ENCODE measurements at regions not wholly inside any gene's neighbourhood (a gene's known extent, or its start where the extent isn't known, plus 50 kb on each side); places are given as distances from the start of the nearest gene placed in this dataset.

DNA sequence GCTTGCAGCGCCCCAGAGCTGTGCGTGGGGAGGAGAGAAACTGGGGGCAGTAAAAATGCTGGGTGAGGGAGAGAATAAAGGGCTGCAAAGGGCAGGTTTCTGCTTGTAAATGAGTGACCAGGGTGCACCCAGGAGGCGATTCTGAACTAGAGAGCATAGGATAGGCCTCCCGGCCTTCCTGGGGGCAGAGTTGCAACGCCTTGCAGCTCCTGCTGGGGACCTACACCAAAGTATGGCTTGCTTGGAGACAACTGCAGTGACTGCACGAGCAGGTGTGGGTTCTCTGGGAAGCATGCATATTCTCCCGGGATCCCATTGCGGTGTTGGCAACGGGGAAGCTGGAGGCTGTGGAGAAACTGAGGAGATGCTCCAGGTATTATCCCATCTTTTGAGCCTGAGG, 111.6 kb upstream of the SPACA1 start:
- DNase-seq (ENCODE audit: low read depth in 2 of 2): no peak

DNA sequence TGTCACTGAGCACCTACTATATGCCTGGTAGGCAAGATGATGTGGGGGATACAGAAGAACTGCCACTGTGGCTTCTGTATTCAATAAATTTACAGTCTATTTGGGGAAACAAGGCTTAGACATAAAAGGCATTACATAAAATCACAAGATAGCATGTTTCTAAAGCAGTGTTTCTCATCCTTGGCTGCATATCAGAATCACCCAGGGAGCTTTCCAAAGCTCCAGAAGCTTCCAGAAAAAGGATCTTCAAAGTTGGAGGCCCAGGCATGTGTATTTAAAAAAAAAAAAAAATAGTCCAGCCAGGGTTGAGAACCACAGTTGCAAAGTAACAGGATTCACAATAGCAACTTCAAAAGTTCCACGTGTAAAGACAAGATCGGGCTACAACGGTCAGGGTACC, 112.4 kb upstream of the SPACA1 start:
- DNase-seq (ENCODE audit: low read depth in 2 of 2): no peak

DNA sequence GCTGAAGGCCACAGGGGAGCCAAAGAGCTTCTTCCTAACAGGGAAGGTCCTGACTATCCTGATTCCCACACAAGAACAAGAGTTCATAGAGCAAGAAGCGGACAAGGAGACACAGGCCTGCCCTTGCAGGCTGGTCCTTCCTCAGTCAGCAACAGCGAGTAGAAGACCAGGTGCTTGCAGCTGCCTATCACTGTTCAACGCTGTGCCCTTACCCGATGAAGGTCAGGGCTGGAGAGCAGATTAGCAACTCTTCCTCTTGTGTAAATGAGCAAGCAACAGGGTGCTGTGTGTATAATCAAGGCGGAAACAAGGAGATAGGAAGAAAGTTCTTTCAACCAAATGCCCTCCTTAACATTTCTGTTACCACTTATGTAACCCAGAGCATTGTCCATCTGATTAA, 115.3 kb upstream of the SPACA1 start:
- no peak for DNase-seq (ENCODE audit: low read depth in 2 of 2)

DNA sequence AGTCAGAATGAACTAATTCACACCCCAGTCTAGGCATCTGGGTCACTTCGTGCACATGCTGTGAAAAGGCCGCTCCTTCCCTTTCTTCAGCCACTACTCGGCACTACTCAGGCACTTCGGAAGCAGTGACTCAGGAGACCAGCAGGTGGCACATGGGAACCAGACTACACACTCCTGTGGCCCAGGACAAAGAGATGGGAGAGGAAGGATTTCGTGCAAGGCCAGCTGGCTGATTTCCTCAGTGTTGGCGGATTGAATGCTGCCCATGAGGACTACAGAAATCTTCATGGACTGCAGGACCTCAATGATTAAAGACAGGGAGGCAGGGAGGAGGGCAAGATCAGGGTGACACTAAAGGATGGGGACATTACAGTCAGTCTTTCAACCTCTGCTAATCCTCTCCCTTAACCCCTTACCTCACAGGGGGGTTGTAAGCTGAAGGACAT, 117.8 kb upstream of the SPACA1 start:
- DNase-seq (ENCODE audit: low read depth in 2 of 2): peak; percentile 35 to 45

DNA sequence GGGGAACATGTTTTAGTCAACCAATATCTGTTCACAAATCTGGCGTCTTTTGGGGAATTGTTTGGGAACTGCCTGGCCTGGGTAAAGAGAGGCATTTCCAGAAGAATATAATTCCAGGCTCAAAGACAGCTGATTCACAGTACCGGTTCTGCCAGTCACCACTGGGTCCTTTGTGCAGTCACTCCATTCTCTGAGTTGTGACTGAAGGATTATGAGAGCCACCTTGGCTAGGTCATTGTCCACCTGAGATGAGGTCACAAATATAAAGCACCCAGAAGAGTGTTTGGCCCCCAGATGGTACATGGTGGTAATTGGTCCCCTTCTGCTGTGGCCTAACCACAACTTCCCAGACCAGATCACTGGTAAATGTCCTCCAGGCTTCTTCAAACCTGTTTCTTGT, 121.0 kb upstream of the SPACA1 start:
- no peak for DNase-seq (ENCODE audit: low read depth in 2 of 2)

DNA sequence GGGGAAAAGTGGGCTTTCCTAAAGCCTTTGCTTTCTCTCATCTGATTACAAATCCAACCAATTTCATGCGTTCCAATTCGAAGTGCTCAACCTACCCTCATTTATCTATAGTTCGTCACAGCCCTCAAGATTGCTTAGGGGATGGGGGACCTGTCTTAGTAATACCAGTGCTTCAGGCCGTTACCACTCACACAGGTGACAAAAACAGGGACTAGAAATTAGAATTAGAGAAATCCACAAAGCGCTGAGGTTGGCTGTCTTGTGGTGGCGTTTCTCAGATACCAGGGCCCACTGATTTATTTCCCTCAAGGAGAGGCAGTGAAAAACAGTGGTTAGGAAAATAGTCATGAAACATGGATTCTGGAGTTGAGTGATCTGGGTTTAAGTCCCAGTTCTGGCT, 121.6 kb upstream of the SPACA1 start:
- DNase-seq (ENCODE audit: low read depth in 2 of 2): no peak

DNA sequence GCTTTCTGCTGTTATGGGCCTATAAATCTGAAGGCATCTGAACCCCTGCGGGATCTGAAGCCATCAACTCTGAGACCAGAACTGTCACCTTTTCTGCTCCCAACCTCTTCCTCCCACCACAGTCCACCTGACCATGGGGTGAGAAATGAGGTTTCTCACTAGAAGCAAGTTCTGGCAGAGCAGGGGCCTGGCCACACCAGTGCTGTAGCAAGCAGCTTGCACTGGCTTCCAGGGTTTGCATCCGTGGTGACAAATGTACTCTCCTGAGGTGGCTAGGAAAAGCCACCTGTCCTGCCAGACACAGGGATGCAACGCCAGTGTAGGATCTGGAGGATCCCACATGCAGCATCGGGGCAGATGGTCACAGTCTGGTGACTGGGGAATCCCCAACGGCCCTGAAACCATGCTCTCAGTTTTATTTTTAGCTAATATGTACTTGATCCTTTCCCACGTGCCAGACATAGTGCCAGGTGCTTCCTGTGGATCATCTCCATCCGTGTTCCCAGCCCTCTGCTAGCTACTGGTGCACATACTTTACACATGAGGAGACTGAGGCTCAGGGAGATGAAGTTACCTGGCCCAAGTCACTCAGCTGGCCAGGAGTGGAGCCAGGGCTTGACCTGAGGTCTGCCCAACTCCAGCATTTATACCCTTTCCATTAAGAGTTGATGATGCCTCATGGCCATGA, 122.1 kb upstream of the SPACA1 start:
- DNase-seq (ENCODE audit: low read depth in 2 of 2): no peak

DNA sequence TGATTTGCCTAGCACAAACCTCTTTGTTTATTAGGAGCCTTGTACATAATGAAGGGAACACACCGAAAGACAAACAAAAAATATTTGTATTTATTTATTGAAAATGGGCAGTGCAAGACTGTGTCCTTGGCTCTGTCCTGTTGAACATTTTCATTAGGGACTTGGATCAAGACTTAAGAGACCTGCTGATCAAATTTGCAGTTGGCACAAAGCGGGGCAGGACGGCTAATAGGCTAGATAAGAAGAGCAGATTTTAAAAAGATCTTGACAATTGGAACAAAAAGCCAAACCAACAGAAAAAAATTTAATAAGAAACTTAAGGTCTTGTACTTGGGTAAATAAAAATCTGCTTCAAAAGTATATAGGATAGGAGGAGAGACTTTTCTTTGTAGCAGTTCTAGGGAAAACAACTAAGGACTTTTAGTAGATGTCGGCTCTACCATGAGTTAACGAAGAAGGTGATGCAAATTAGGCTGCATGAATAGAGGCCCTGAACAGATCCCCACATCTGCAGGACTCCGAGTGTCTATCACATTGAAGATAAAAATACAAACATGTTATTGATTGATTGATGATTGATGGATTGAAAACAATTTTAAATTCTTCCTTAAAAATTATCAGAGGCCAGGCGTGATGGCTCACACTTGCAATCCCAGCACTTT, 124.1 kb upstream of the SPACA1 start:
- no peak for DNase-seq (ENCODE audit: low read depth in 2 of 2)

DNA sequence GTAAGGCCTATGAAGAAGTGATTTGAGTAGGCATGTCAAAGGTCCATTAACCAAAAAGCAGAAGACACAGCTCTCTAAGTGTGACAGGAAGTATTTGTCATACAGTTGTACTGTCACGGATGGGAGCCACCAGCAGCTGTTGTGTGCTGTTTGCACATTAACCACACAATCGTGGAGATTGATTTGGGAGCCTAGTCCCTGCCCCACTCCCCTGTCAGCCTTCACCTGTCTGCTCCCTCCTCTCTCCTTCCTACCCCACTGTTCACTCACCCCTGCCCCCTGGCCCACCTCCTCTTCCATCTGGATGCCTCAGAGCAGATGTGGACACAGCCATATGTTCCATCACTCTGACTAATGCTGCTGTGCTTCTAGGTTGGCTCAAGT, 124.7 kb upstream of the SPACA1 start:
- no peak for DNase-seq (ENCODE audit: low read depth in 2 of 2)

DNA sequence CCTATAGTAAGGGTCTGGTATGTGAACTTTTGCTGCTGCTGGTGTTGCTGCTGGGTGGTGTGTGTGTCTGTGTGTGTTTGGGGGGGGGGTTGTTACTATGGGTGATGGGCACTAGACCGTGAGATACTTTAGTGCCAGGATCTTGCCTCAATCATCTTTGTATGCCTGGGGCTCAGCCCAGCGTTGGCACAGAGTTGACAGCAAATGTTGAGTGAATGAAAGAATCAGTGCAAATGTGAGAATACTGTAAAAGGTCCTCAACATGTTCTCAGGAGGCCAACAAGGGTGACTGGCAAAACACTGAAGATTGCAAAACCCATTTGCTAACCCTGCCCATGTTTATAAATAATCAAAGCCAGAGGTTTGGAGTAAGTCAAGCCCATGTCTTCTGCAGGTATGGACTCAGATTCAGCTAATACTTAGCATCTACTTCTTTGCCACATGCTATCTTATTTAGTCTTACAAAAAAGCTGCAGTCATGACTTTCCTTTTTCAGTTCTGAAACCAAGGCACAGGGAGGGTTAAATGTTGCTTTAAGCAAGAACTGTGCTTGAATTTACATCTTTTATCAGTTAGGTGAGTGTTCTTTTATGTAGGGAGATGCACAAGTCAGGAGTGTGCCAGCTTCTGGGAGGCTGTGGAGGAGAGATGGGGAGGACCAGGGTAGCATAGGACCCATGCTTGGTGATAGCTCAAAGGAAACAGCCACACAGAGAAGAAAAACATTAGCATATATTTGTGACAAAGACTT, 125.3 kb upstream of the SPACA1 start:
- no peak for DNase-seq (ENCODE audit: low read depth in 2 of 2)

DNA sequence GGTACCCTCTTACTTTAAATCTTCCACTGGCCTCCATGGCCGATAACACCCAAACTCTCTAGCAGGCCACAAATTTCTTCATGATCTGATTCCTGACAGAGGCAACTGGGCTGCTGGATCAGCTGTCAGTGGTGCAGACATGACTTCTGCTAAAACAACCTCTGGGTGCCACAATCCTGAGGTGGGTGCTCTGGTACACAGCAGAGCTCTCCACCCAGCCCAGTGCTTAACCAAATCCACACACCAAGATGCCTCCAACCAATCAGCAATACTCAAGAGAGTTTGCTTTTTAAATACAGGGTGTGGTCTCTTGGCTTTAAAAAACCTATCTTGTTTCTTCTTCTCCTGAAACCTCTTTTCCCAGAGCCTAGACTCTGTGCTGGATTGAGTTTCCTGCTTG, 126.6 kb upstream of the SPACA1 start:
- no peak for DNase-seq (ENCODE audit: low read depth in 2 of 2)

DNA sequence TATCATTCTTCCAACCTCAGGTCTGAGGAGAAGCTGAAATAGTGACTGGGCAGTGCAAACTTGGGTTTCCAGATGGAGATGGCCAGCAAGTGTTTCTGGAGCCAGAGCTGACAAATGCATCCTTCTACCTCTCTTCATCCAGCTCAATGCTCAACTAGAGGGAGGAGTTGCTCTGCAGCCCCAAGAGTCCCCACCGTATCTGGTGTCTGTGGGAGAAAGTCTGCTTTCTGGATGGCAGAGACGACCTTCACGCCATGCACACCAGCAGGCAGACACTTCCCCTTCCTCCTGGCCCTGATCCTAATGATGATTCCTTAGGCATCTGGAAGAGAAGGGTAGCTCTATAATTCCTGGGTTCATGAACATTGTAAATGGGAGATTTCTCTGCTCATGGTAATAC, 127.4 kb upstream of the SPACA1 start:
- no peak for DNase-seq (ENCODE audit: low read depth in 2 of 2)

DNA sequence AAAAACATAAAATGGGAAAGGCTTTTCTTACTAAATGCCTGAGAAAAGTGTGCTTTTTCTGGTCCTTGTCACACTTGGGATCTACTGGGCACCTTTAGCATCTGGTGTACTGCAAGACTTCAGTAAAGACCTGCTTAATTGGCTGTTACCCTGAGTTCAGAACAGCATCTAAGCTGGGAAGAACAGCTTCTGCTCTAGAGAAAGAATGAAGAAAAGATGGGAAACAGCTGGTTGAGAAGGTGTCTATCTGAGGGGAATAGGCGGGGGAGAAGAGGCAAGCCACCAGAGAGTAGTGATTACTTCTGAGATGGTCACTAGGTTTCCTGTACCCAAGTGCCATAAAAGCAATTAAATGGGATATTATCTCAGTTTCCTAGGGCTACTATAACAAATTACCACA, 128.2 kb upstream of the SPACA1 start:
- DNase-seq (ENCODE audit: low read depth in 2 of 2): no peak

DNA sequence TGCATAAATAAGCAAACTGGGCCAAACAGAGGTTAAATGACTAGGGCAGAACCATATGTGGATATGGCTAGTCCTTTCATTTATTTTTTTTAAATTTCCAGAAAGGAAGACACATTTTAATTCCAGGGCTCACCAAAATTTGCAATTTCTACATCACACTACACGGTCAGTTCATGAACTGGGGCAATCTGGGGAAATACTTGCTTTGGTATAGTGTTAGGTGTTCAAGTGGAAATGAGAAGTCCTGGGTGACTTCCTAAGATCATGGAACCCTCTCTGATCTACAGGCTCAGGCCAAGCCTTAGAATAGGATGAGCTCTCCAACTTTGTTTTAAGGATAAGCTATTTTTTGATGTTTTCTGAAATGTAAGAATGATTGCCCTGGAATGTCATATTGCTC, 128.6 kb upstream of the SPACA1 start:
- no peak for DNase-seq (ENCODE audit: low read depth in 2 of 2)

DNA sequence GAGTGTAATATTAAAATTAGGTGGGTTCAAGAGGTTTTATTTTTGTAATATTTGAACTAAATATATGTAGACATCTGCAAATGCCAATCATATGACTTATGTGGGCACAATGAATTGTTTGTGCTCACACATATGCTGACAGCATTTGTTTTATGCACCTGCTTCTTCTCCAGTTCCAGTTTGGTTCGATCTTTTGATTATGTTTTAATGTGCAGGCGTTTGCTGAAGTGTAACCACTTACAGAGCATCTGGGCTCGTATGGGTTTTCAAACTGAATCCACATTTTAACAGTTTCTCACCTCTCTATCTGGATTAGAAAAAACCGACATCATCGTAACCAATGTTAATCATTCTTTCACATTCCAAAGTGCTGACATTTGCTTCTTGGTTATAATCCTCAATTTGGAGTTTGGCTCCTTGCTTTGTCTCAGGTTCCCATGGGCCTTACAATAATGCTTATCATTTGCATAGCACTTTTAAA, 129.1 kb upstream of the SPACA1 start:
- DNase-seq (ENCODE audit: low read depth in 2 of 2): no peak

DNA sequence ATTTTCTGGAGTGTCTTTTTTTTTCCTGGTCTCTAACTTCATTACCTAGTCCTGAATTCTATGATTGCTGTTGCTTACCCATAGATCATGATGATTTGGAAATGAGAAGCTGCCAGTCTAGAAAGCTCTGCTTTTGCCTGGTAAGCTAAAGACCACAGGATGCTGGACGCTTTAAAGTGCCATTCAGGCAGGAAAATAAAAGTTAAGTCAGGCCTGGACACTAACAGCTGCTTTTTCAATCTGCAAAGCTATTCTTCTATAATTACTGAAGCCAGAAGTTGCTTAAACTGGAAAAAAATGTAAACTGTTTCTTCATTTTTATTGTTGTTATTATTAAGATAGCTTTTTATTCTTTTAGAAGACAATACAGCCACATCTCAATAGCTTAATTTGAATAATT, 129.8 kb upstream of the SPACA1 start:
- DNase-seq (ENCODE audit: low read depth in 2 of 2): no peak

DNA sequence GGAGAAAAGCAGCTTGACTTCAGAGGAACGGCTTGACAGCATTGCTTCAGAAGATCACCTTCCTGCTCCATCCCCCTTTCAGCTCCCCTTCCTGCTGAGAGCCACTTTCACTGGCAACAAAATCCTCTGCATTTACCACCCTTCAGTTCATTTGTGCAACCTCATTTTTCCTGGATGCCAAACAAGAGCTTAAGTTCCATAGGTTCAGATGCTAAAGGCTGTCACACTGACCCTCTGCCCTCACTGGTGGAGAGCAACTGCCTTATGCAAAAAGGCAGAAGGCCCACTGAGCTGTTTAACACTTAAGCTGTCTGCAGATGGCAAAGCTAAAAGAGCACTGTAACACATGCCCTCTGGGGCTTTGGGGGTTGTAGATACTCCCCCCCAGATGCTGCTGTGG, 131.2 kb upstream of the SPACA1 start:
- DNase-seq (ENCODE audit: low read depth in 2 of 2): no peak

DNA sequence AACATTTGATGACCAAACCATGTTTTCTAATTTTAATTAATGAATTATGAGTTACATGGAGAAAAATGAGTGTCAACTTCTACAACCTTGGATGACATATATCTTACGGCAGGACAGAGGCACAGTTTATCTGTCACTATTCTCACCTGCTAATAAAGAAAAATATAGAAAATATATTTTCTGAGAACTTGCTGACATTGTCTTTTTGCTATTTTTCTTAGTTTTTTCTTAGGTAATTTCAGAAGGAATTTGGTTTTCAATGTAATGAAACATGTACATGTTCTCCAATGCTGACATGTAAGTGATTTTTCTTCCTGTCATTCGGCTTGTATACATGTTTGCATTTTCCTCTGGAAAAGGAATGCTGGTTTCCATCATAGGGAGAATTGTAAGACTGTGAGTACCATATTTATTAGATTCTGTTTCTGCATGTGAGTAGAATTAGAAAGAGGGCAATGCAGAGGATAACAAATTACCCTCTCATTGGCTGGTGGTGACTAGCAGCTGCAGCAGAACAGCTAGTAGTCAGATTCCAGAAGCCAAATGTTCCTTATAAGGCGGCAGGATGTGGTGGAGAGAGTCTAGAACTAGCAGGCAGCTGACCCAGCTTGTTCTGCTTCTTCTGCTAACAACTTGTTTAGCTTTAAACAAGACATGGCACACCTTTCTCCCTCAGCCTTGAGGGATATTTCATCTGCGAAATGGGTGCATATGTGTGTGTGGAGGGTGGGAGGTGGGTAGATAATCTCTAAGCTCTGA, 132.8 kb upstream of the SPACA1 start:
- DNase-seq (ENCODE audit: low read depth in 2 of 2): no peak

DNA sequence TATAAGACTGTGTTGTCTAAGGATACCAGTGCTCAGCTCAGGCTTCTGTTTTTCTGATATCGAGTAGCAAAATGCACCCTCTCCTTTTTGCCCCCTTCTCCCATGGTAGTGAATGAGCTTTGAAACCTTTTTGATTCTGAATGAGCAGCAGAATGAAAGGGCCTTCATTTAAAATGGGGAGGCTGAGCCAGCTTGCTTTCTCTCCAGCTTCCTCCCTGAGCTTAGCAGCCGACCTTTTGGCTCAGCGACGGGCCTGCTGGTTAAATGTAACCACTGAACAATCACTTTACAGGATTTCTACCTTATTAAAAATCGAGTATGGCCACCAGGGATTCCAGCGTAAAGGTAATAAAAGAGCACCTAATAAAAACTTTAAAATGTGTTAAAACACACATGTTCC, 133.7 kb upstream of the SPACA1 start:
- DNase-seq (ENCODE audit: low read depth in 2 of 2): no peak

DNA sequence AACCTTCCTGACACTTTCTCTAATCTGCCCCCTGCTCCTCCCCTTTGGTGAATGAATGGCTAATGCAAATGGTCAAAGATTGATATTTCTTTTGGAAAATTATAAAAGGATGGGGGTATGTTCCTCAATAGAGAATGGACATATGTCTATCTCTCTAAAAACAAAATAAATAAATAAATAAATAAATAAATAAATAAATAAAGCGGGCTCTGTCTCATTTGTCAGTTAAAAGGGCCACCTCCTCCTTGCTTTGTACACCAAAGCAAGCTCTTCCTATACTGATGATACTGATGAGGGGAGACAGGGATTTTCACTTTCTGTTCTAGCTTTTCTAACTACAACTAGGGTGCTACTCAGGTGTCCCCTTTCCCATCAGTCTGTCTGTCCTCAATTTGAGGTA, 135.5 kb upstream of the SPACA1 start:
- no peak for DNase-seq (ENCODE audit: low read depth in 2 of 2)

DNA sequence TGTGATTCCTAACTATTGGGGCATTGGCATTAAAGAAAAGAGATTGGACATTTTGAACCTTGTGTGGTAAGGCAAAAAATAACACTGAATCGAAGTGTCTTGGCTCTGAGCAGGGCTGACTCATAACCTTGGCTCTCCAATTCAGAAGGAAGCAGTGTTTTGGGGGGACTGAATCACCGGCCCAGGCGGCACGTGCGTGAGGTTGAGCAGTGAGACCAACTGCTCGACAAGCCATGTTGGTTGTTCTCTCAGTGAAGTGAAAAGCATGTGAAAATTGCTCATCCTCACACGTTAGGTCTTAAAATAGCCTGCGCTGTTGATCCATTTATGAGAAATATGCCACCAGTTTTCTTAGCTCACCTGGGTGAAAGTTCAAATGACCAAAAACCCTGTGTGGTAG, 137.8 kb upstream of the SPACA1 start:
- peak; percentile 17 to 21 for DNase-seq (ENCODE audit: low read depth in 2 of 2)

All from stimulated activated CD4-positive, alpha-beta T cell treated with anti-CD3 and anti-CD28 coated beads, Interleukin-4, amount 100 ng/mL, for 48 hours (primary cell).